GM21576 (cell line): ENCODE measurements at regions not wholly inside any gene's neighbourhood (a gene's known extent, or its start where the extent isn't known, plus 50 kb on each side); places are given as distances from the start of the nearest gene placed in this dataset.

Experiments used
- ATAC-seq: cut with Tn5 transposase; IDR thresholded peaks from one replicate; pipeline ENCODE4 v1.9.1; 2021; ENCODE audit warnings: mild to moderate bottlenecking, moderate library complexity; ENCODE audit not compliant: unreplicated experiment

GRCh38 chr10:75347186-75347585 lies 54.4 kb downstream of the ZNF503 start:
- ATAC-seq, result no peak

- no peak for ATAC-seq
These were observed 55.8 kb downstream of the ZNF503 start for GRCh38 chr10:75345738-75346137.

GRCh38 chr10:75344170-75344569 lies 57.4 kb downstream of the ZNF503 start:
- no peak for ATAC-seq

- no peak for ATAC-seq
These were observed 59.2 kb downstream of the ZNF503 start for GRCh38 chr10:75342397-75342796.

GRCh38 chr10:75335983-75336382 lies 65.6 kb downstream of the ZNF503 start:
- peak; percentile 96 for ATAC-seq

- ATAC-seq, result no peak
These were observed 66.4 kb downstream of the ZNF503 start for GRCh38 chr10:75335191-75335590.

- ATAC-seq, result no peak
These were observed 66.8 kb downstream of the ZNF503 start for GRCh38 chr10:75334720-75335119.

GRCh38 chr10:75332081-75332480 lies 69.5 kb downstream of the ZNF503 start:
- no peak for ATAC-seq

GRCh38 chr10:75331081-75331480 lies 70.5 kb downstream of the ZNF503 start:
- no peak for ATAC-seq

- ATAC-seq, result no peak
These were observed 72.3 kb downstream of the ZNF503 start for GRCh38 chr10:75329190-75329745.

- no peak for ATAC-seq
These were observed 75.3 kb downstream of the ZNF503 start for GRCh38 chr10:75326306-75326705.

GRCh38 chr10:75319274-75319673 lies 82.3 kb downstream of the ZNF503 start:
- no peak for ATAC-seq

- no peak for ATAC-seq
These were observed 78.8 kb upstream of the COMTD1 start for GRCh38 chr10:75314570-75314969.

- ATAC-seq, result no peak
These were observed 76.7 kb upstream of the COMTD1 start for GRCh38 chr10:75312440-75312839.

- no peak for ATAC-seq
These were observed 69.9 kb upstream of the COMTD1 start for GRCh38 chr10:75305675-75306074.

- no peak for ATAC-seq
These were observed 69.1 kb upstream of the COMTD1 start for GRCh38 chr10:75304741-75305390.

GRCh38 chr10:75304313-75304712 lies 68.6 kb upstream of the COMTD1 start:
- no peak for ATAC-seq

- ATAC-seq, result no peak
These were observed 67.5 kb upstream of the COMTD1 start for GRCh38 chr10:75303045-75303777.

- ATAC-seq, result no peak
These were observed 66.3 kb upstream of the COMTD1 start for GRCh38 chr10:75302029-75302428.

GRCh38 chr10:75297021-75297599 lies 61.4 kb upstream of the COMTD1 start:
- ATAC-seq, result no peak

- no peak for ATAC-seq
These were observed 60.2 kb upstream of the COMTD1 start for GRCh38 chr10:75295868-75296441.
